Testis (tissue), 2 donors: ENCODE measurements at regions not wholly inside any gene's neighbourhood (a gene's known extent, or its start where the extent isn't known, plus 50 kb on each side); places are given as distances from the start of the nearest gene placed in this dataset.

Experiments
- POLR2A ChIP-seq: fragments of 450-650 bp; IDR thresholded peaks from one replicate; pipeline ENCODE4 v1.6.1; 2017; ENCODE audit warnings: antibody characterized with exemption, mild to moderate bottlenecking, moderate library complexity
- TF ChIP-seq, protein P1 (sequence below), 3 experiments: fragments of 450-650 bp in 2 of 3; fragments of 200-600 bp in 1 of 3; sonication (generic) in 1 of 3; IDR thresholded peaks; one replicate each; pipeline ENCODE4 v1.5.1; 2016 to 2019; ENCODE audit warnings: antibody characterized with exemption in 3 of 3, mild to moderate bottlenecking in 2 of 3, moderate library complexity in 1 of 3

- TF ChIP-seq, protein P1, sequence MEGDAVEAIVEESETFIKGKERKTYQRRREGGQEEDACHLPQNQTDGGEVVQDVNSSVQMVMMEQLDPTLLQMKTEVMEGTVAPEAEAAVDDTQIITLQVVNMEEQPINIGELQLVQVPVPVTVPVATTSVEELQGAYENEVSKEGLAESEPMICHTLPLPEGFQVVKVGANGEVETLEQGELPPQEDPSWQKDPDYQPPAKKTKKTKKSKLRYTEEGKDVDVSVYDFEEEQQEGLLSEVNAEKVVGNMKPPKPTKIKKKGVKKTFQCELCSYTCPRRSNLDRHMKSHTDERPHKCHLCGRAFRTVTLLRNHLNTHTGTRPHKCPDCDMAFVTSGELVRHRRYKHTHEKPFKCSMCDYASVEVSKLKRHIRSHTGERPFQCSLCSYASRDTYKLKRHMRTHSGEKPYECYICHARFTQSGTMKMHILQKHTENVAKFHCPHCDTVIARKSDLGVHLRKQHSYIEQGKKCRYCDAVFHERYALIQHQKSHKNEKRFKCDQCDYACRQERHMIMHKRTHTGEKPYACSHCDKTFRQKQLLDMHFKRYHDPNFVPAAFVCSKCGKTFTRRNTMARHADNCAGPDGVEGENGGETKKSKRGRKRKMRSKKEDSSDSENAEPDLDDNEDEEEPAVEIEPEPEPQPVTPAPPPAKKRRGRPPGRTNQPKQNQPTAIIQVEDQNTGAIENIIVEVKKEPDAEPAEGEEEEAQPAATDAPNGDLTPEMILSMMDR (IDR thresholded peaks at IDR 0.05) = no peak
- TF ChIP-seq POLR2A = no peak
These were observed 101.9 kb downstream of the GPR63 start for GRCh38 chr6:96735332-96735731.
